OCI-LY7 (cell line): ENCODE measurements at regions not wholly inside any gene's neighbourhood (a gene's known extent, or its start where the extent isn't known, plus 50 kb on each side); places are given as distances from the start of the nearest gene placed in this dataset.

Source experiments
- BruUV-seq: library from RNA; stranded (reverse); fragments of 400-500 nt; replicated peaks from 2 replicates; lab custom pipeline; 2021; lab: Mats Ljungman, UMichigan
- CTCF ChIA-PET: fragments of 300-600 bp; sonication (Branson Sonifier 250); formaldehyde crosslinking; loops from one replicate; lab custom pipeline; 2022; ENCODE audit warnings: antibody characterized with exemption; ENCODE audit not compliant: unreplicated experiment; lab: Charles Lee
- POLR2A ChIA-PET: fragments of 300-600 bp; sonication (Branson Sonifier 250); formaldehyde crosslinking; loops from one replicate; lab custom pipeline; 2022; ENCODE audit warnings: antibody characterized with exemption; lab: Charles Lee
- DNase-seq: peaks from one replicate; pipeline ENCODE4 v3.0.0-alpha.2; 2015; ENCODE audit warnings: low spot score
- H2AFZ ChIP-seq: fragments of 200-600 bp; sonication (generic), shearing (Covaris generic); 2 replicates; pipeline ENCODE4 v1.6.1; 2014; ENCODE audit warnings: mild to moderate bottlenecking, antibody characterized with exemption, low read length, moderate library complexity
- H3K27ac ChIP-seq: fragments of 200-600 bp; sonication (generic); 2 replicates; pipeline ENCODE4 v1.5.1; 2014; ENCODE audit warnings: mixed run types, low read depth, mild to moderate bottlenecking, moderate library complexity, low read length, inconsistent platforms; ENCODE audit not compliant: poor library complexity, severe bottlenecking
- H3K36me3 ChIP-seq: fragments of 200-600 bp; sonication (generic); 2 replicates; pipeline ENCODE4 v1.6.1; 2014; ENCODE audit warnings: mild to moderate bottlenecking, antibody characterized with exemption, low read length, moderate library complexity, mixed read lengths; ENCODE audit not compliant: insufficient read depth
- H3K4me1 ChIP-seq: fragments of 200-600 bp; sonication (generic); 2 replicates; pipeline ENCODE4 v1.5.1; 2014; ENCODE audit warnings: mild to moderate bottlenecking, low read length; ENCODE audit not compliant: insufficient read depth, poor library complexity, severe bottlenecking
- H3K4me2 ChIP-seq: fragments of 200-600 bp; sonication (generic); 2 replicates; pipeline ENCODE4 v1.6.1; 2014; ENCODE audit warnings: mild to moderate bottlenecking, low read length
- H3K4me3 ChIP-seq: fragments of 200-600 bp; sonication (generic); 2 replicates; pipeline ENCODE4 v1.5.1; 2014; ENCODE audit warnings: mild to moderate bottlenecking, low read depth, low read length; ENCODE audit not compliant: poor library complexity, severe bottlenecking
- H3K79me2 ChIP-seq: fragments of 200-600 bp; sonication (generic); 2 replicates; pipeline ENCODE4 v1.6.1; 2016; ENCODE audit warnings: low read depth, mild to moderate bottlenecking, low read length, moderate library complexity, mixed read lengths; ENCODE audit not compliant: insufficient read depth
- H3K9me2 ChIP-seq: fragments of 200-600 bp; sonication (generic); 2 replicates; pipeline ENCODE4 v1.6.1; 2016; ENCODE audit warnings: mild to moderate bottlenecking, low read length, mixed read lengths; ENCODE audit not compliant: insufficient read depth
- H3K9me3 ChIP-seq: fragments of 200-600 bp; sonication (generic); 2 replicates; pipeline ENCODE4 v1.6.1; 2014; ENCODE audit warnings: mild to moderate bottlenecking, mixed run types, low read length, mixed read lengths
- H4K20me1 ChIP-seq: fragments of 200-600 bp; sonication (generic); 2 replicates; pipeline ENCODE4 v1.6.1; 2014; ENCODE audit warnings: mild to moderate bottlenecking, antibody characterized with exemption, low read length, moderate library complexity, mixed read lengths; ENCODE audit not compliant: insufficient read depth
- EZH2phosphoT487 ChIP-seq: fragments of 200-600 bp; sonication (generic); IDR thresholded peaks from 2 replicates; pipeline ENCODE4 v1.6.1; 2018; ENCODE audit warnings: low read depth, borderline replicate concordance, mild to moderate bottlenecking, mixed run types, antibody characterized with exemption, low read length, moderate library complexity, mixed read lengths
- intact Hi-C: fragments of 100-400 bp; cut with micrococcal nuclease; formaldehyde crosslinking; loops from one replicate; pipeline ENCODE4 v1.10.0; 2022; ENCODE audit not compliant: unreplicated experiment
- TF ChIP-seq, protein P1 (sequence below): fragments of 200-600 bp; sonication (generic); conservative IDR thresholded peaks from 2 replicates; pipeline ENCODE4 v1.5.1; 2014; ENCODE audit warnings: mild to moderate bottlenecking, antibody characterized with exemption, low read length, moderate library complexity, mixed read lengths

DNA sequence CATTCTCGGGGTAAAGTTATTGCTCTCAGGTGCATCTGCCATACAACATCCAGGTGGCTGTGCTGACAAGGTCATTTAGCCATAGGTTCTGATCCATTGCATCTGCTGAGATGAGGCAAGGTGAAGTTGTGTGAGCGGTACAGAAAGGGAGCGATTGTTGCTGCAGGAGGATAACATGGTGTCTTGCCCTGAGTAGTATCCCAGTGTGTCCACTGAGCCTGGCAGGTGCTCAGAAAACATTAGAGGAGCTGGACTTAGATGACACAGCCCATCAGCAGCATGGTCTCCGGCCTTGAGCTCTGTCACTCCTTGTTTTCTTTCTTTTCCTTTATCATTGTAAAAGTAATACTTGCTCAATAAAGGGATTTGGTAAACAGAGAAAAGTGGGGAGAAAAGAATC, 161.1 kb upstream of the ATP10A start:
- no peaks in the 10 kb centered on the region for H3K79me2 ChIP-seq
- no peak overlapping the region for H2AFZ ChIP-seq
- H3K36me3 ChIP-seq: no peaks in the 10 kb centered on the region
- no peak overlapping the region for H3K4me2 ChIP-seq
- no peaks in the 10 kb centered on the region for H3K4me1 ChIP-seq
- intact Hi-C loops: no loop called here
- H4K20me1 ChIP-seq: no peaks in the 10 kb centered on the region
- POLR2A ChIA-PET: no interaction called here
- H3K9me2 ChIP-seq: no peaks in the 10 kb centered on the region
- H3K27ac ChIP-seq: no peak overlapping the region
- CTCF ChIA-PET: no interaction called here
- no peaks in the 10 kb centered on the region for H3K9me3 ChIP-seq
- no peak for DNase-seq
- no peak overlapping the region for H3K4me3 ChIP-seq
- TF ChIP-seq, protein P1, sequence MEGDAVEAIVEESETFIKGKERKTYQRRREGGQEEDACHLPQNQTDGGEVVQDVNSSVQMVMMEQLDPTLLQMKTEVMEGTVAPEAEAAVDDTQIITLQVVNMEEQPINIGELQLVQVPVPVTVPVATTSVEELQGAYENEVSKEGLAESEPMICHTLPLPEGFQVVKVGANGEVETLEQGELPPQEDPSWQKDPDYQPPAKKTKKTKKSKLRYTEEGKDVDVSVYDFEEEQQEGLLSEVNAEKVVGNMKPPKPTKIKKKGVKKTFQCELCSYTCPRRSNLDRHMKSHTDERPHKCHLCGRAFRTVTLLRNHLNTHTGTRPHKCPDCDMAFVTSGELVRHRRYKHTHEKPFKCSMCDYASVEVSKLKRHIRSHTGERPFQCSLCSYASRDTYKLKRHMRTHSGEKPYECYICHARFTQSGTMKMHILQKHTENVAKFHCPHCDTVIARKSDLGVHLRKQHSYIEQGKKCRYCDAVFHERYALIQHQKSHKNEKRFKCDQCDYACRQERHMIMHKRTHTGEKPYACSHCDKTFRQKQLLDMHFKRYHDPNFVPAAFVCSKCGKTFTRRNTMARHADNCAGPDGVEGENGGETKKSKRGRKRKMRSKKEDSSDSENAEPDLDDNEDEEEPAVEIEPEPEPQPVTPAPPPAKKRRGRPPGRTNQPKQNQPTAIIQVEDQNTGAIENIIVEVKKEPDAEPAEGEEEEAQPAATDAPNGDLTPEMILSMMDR: no peak
- TF ChIP-seq EZH2phosphoT487: no peak
- no TSS peak for BruUV-seq

DNA sequence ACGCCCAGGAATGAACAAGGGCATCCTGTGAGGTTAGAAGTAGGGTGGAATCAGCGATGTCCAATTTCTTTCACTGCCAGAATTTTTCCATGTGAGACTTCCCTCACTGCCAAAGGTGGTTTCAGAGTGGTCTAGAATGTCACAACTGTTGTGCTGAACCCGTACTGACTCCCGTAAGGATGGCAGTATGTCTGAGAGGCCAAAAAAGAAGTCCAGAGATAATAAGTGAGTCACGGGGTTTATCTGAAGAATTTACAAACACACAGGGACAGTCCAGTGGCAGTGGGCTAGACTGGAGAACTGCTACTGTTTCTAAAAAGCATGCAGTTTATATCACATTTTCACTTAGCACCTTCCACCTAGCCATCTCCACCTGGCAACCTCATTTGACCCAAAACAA, 160.6 kb upstream of the ATP10A start:
- TF ChIP-seq, protein P1: no peak
- no peak for TF ChIP-seq EZH2phosphoT487
- H3K36me3 ChIP-seq: no peaks in the 10 kb centered on the region
- H4K20me1 ChIP-seq: no peaks in the 10 kb centered on the region
- no TSS peak for BruUV-seq
- no peak overlapping the region for H3K27ac ChIP-seq
- CTCF ChIA-PET: no interaction called here
- POLR2A ChIA-PET: no interaction called here
- no peaks in the 10 kb centered on the region for H3K9me2 ChIP-seq
- no peaks in the 10 kb centered on the region for H3K9me3 ChIP-seq
- intact Hi-C loops: no loop called here
- H2AFZ ChIP-seq: no peak overlapping the region
- no peaks in the 10 kb centered on the region for H3K79me2 ChIP-seq
- DNase-seq: no peak
- H3K4me2 ChIP-seq: no peak overlapping the region
- H3K4me3 ChIP-seq: no peak overlapping the region
- H3K4me1 ChIP-seq: no peaks in the 10 kb centered on the region

DNA sequence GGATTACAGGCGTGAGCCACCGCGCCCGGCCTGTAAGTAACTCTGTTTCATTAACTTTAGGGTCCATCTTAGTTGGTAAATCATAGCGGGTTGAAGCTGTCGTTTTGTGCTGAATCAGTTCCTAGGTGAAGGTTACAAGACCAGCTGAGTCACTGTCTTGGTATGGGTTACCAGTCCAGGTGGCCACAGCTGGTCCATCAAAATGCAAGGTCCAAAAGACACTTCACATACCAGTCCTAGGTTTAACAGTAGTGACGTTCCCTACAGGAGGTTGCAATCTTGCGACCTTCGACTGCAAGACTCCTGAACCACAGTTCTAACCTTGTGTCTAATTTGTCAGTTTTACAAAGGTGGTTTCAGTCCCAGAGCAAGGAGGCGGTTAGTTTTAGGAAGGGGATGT, 160.1 kb upstream of the ATP10A start:
- ChIA-PET POLR2A (interaction anchor here (0.7 kb wide), 2 partner anchors 12 to 17 kb away, joined by 3 to 4 read pairs; no protein-coding TSS in a partner anchor), CTCF (no interaction called here)
- no peaks in the 10 kb centered on the region for H3K9me3 ChIP-seq
- DNase-seq: no peak
- H3K79me2 ChIP-seq: no peaks in the 10 kb centered on the region
- no peaks in the 10 kb centered on the region for H4K20me1 ChIP-seq
- TF ChIP-seq, protein P1: no peak
- TF ChIP-seq EZH2phosphoT487: no peak
- intact Hi-C loops: no loop called here
- H3K36me3 ChIP-seq: no peaks in the 10 kb centered on the region
- no peak overlapping the region for H3K27ac ChIP-seq
- no peaks in the 10 kb centered on the region for H3K4me1 ChIP-seq
- BruUV-seq: no TSS peak
- H3K9me2 ChIP-seq: no peaks in the 10 kb centered on the region
- no peak overlapping the region for H3K4me2 ChIP-seq
- no peak overlapping the region for H2AFZ ChIP-seq
- no peak overlapping the region for H3K4me3 ChIP-seq
